CD4-positive, CD25-positive, alpha-beta regulatory T cell (primary cell): ENCODE measurements at regions not wholly inside any gene's neighbourhood (a gene's known extent, or its start where the extent isn't known, plus 50 kb on each side); places are given as distances from the start of the nearest gene placed in this dataset.

Experiments used
- ATAC-seq, 2 donors: fragments of 150-1000 bp; cut with Tn5 transposase; one replicate each; pipeline ENCODE4 v1.10.0; 2021; ENCODE audit warnings: low read depth in 2 of 2, moderate number of reproducible peaks in 2 of 2, moderate library complexity in 1 of 2
- DNase-seq, 3 donors: peaks; one replicate each; pipeline versions ENCODE4 v3.0.0 to v3.0.0-alpha.2; 2012 to 2022; ENCODE audit warnings: mixed read lengths in 1 of 3
- H3K27ac ChIP-seq: one replicate; pipeline ENCODE4 v1.7.0; 2013; ENCODE audit warnings: mild to moderate bottlenecking, low read length; ENCODE audit not compliant: insufficient read depth, poor library complexity, severe bottlenecking
- H3K27me3 ChIP-seq: one replicate; pipeline ENCODE4 v1.7.0; 2013; ENCODE audit warnings: low read length; ENCODE audit not compliant: control insufficient read depth, insufficient read depth
- H3K36me3 ChIP-seq: one replicate; pipeline ENCODE4 v1.7.0; 2013; ENCODE audit warnings: mild to moderate bottlenecking, low read length, moderate library complexity; ENCODE audit not compliant: control insufficient read depth, insufficient read depth
- H3K4me1 ChIP-seq: 2 replicates; pipeline ENCODE4 v1.7.0; 2013; ENCODE audit warnings: mild to moderate bottlenecking, low read length; ENCODE audit not compliant: insufficient read depth, control insufficient read depth, poor library complexity, severe bottlenecking
- H3K4me3 ChIP-seq: one replicate; pipeline ENCODE4 v1.7.0; 2013; ENCODE audit warnings: low read depth, mild to moderate bottlenecking, low read length, moderate library complexity
- H3K9me3 ChIP-seq, 2 experiments: 1 replicate in 1 of 2; 2 replicates in 1 of 2; pipeline ENCODE4 v1.7.0; 2013; ENCODE audit warnings: low read length in 2 of 2, mild to moderate bottlenecking in 1 of 2, moderate library complexity in 1 of 2; ENCODE audit not compliant: control insufficient read depth in 2 of 2
- H3K27ac Mint-ChIP-seq, 3 donors: one replicate each; pipeline ENCODE4 v1.8.0; 2020 to 2022; ENCODE audit warnings: mild to moderate bottlenecking in 3 of 3, mixed read lengths in 3 of 3, moderate library complexity in 2 of 3
- H3K27me3 Mint-ChIP-seq: one replicate; pipeline ENCODE4 v1.8.0; 2022; ENCODE audit warnings: mild to moderate bottlenecking, mixed read lengths
- H3K36me3 Mint-ChIP-seq: one replicate; pipeline ENCODE4 v1.8.0; 2020; ENCODE audit warnings: mixed read lengths
- H3K4me1 Mint-ChIP-seq, 4 donors: one replicate each; pipeline ENCODE4 v1.8.0; 2020 to 2022; ENCODE audit warnings: mixed read lengths in 4 of 4, mild to moderate bottlenecking in 1 of 4
- H3K4me3 Mint-ChIP-seq, 4 donors: one replicate each; pipeline ENCODE4 v1.8.0; 2020 to 2022; ENCODE audit warnings: mild to moderate bottlenecking in 4 of 4, mixed read lengths in 4 of 4, moderate library complexity in 3 of 4
- H3K9me3 Mint-ChIP-seq, 7 donors: one replicate each; pipeline ENCODE4 v1.8.0; 2020 to 2022; ENCODE audit warnings: mixed read lengths in 7 of 7, mild to moderate bottlenecking in 3 of 7, moderate library complexity in 2 of 7

- Histone ChIP-seq H3K27me3 (no peaks in the 10 kb centered on the region), H3K36me3 (no peaks in the 10 kb centered on the region), H3K27ac (no peak overlapping the region), H3K4me3 (no peak overlapping the region), H3K4me1 (no peaks in the 10 kb centered on the region), H3K9me3 (no peaks in the 10 kb centered on the region)
- H3K27ac Mint-ChIP-seq = no peak overlapping the region
- no peak for ATAC-seq
- no peaks in the 10 kb centered on the region for H3K9me3 Mint-ChIP-seq
- H3K36me3 Mint-ChIP-seq = no peaks in the 10 kb centered on the region
- no peak for DNase-seq
- H3K4me1 Mint-ChIP-seq = no peaks in the 10 kb centered on the region
- no peaks in the 10 kb centered on the region for H3K27me3 Mint-ChIP-seq
- no peak overlapping the region for H3K4me3 Mint-ChIP-seq
Measured at GRCh38 chr9:38134611-38135237, 65.7 kb upstream of the SHB start.

GRCh38 chr9:38133595-38133994, 64.6 kb upstream of the SHB start:
- Mint-ChIP-seq H3K9me3 (no peaks in the 10 kb centered on the region), H3K36me3 (no peaks in the 10 kb centered on the region), H3K4me3 (no peak overlapping the region), H3K4me1 (no peaks in the 10 kb centered on the region), H3K27ac (no peak overlapping the region), H3K27me3 (no peaks in the 10 kb centered on the region)
- no peak for ATAC-seq
- no peaks in the 10 kb centered on the region for H3K4me1 ChIP-seq
- no peak overlapping the region for H3K4me3 ChIP-seq
- no peaks in the 10 kb centered on the region for H3K27me3 ChIP-seq
- no peak for DNase-seq
- H3K36me3 ChIP-seq = no peaks in the 10 kb centered on the region
- H3K9me3 ChIP-seq = no peaks in the 10 kb centered on the region
- H3K27ac ChIP-seq = no peak overlapping the region

- Histone ChIP-seq H3K27me3 (no peaks in the 10 kb centered on the region), H3K4me1 (no peaks in the 10 kb centered on the region), H3K9me3 (no peaks in the 10 kb centered on the region), H3K36me3 (no peaks in the 10 kb centered on the region), H3K27ac (no peak overlapping the region), H3K4me3 (no peak overlapping the region)
- Mint-ChIP-seq H3K27ac (no peak overlapping the region), H3K4me3 (no peak overlapping the region), H3K4me1 (no peaks in the 10 kb centered on the region), H3K36me3 (no peaks in the 10 kb centered on the region), H3K27me3 (no peaks in the 10 kb centered on the region), H3K9me3 (no peaks in the 10 kb centered on the region)
- DNase-seq (no peak), ATAC-seq (no peak)
Measured at GRCh38 chr9:38132956-38133355, 63.9 kb upstream of the SHB start.

DNA sequence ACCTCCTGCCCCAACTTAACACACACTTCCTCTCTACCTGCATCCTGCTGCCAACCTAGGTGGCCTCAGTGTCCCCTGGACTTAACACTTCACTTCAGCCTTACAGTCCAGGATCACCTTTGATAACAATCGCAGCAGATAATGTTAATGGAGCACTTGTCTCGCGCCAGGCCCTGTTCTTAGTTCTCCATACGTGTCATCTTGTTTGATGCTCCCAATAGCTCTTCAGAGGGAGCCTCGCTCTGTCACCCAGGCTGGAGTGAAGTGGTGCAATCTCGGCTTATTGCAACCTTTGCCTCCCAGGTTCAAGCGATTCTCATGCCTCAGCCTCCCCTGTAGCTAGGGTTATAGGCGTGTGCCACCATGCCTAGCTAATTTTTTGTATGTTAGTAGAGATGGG, 62.7 kb upstream of the SHB start:
- Histone ChIP-seq H3K27me3 (no peaks in the 10 kb centered on the region), H3K27ac (no peak overlapping the region), H3K36me3 (no peaks in the 10 kb centered on the region), H3K4me3 (no peak overlapping the region), H3K4me1 (no peaks in the 10 kb centered on the region), H3K9me3 (no peaks in the 10 kb centered on the region)
- no peak for ATAC-seq
- no peaks in the 10 kb centered on the region for H3K36me3 Mint-ChIP-seq
- H3K4me3 Mint-ChIP-seq = no peak overlapping the region
- no peaks in the 10 kb centered on the region for H3K9me3 Mint-ChIP-seq
- no peak for DNase-seq
- H3K27me3 Mint-ChIP-seq = peaks cover 4% of the 10 kb centered on the region
- no peak overlapping the region for H3K27ac Mint-ChIP-seq
- no peaks in the 10 kb centered on the region for H3K4me1 Mint-ChIP-seq

DNA sequence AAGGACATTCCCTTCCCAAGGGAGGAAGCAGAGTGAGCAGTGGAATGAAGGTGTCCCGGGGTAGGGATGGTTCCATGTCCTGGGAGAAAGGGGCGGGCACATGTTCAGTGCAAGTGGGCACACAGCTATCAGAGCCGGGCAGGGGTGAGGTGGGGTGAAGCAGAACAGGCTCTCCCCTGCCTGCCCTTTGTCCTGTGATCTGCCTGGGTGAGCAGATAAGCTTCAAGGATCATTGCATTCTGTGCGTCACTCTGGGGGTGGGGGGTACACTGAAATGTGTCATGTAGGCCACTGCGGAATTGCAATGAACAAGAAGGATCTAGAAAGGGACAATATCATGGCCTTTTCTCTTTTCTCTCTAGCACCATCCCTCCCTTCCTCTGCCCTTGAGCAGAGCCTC, 61.7 kb upstream of the SHB start:
- Histone ChIP-seq H3K36me3 (no peaks in the 10 kb centered on the region), H3K9me3 (no peaks in the 10 kb centered on the region), H3K4me3 (no peak overlapping the region), H3K4me1 (no peaks in the 10 kb centered on the region), H3K27me3 (no peaks in the 10 kb centered on the region), H3K27ac (no peak overlapping the region)
- H3K27me3 Mint-ChIP-seq = peaks cover 4% of the 10 kb centered on the region
- no peak for ATAC-seq
- no peaks in the 10 kb centered on the region for H3K36me3 Mint-ChIP-seq
- H3K27ac Mint-ChIP-seq = no peak overlapping the region
- H3K4me1 Mint-ChIP-seq = no peaks in the 10 kb centered on the region
- H3K9me3 Mint-ChIP-seq = no peaks in the 10 kb centered on the region
- DNase-seq = no peak
- H3K4me3 Mint-ChIP-seq = no peak overlapping the region

DNA sequence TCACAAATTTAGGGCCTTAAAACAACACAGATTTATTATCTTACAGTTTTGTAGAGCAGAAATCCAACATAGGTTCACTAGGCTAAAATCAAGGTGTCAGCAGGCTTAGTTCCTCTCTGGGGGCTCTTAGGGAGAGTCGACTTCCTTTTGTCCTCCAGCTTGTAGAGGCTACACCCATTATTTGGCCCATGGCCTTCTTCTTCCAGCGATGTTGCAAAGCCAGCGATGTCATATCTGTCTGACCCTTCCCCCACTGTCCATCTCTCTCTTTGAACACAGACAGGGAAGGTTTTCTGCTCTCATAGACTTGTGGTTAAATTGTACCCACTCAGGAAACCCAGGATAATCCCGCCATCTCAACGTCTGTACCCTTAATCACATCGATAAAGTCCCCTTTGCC, 60.3 kb upstream of the SHB start:
- H3K4me1 ChIP-seq = no peaks in the 10 kb centered on the region
- H3K36me3 ChIP-seq = no peaks in the 10 kb centered on the region
- Mint-ChIP-seq H3K27me3 (peaks cover 4% of the 10 kb centered on the region), H3K36me3 (no peaks in the 10 kb centered on the region), H3K4me1 (no peaks in the 10 kb centered on the region), H3K27ac (no peak overlapping the region), H3K4me3 (no peak overlapping the region), H3K9me3 (no peaks in the 10 kb centered on the region)
- peaks cover 2% of the 10 kb centered on the region for H3K27me3 ChIP-seq
- DNase-seq (no peak), ATAC-seq (no peak)
- no peak overlapping the region for H3K4me3 ChIP-seq
- no peaks in the 10 kb centered on the region for H3K9me3 ChIP-seq
- no peak overlapping the region for H3K27ac ChIP-seq

DNA sequence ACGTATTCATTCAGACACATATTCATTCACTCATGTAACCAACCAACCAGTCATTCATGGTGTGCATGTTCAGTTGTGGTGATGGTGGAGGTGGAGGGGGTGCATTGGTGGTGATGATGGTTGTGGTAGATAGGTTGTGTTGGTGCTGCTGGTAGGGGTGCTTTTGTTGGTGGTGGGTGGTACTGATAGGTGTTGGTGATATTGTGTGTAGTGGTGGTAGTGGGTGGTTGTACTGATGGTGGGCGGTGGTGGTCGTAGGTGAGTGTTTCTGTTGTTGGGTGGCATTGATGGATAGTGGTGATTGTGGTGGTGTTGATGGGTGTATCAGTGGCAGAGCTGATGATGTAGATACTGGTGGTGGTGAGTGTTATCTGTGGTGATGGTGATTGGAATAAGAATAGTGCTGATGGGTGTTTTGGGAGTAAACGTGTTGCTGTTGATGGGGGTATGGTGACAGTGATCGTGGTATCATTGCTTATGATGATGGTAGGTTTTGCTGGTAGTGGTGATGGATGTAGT, 59.8 kb upstream of the SHB start:
- H3K27ac ChIP-seq = no peak overlapping the region
- H3K9me3 ChIP-seq = no peaks in the 10 kb centered on the region
- Mint-ChIP-seq H3K27me3 (peaks cover 4% of the 10 kb centered on the region), H3K36me3 (no peaks in the 10 kb centered on the region), H3K27ac (no peak overlapping the region), H3K4me1 (no peaks in the 10 kb centered on the region), H3K4me3 (no peak overlapping the region), H3K9me3 (peaks cover 0 to 2% (median 0%) of the 10 kb centered on the region in 7 donors)
- peaks cover 2% of the 10 kb centered on the region for H3K27me3 ChIP-seq
- H3K36me3 ChIP-seq = no peaks in the 10 kb centered on the region
- ATAC-seq = no peak
- no peak overlapping the region for H3K4me3 ChIP-seq
- H3K4me1 ChIP-seq = no peaks in the 10 kb centered on the region
- no peak for DNase-seq

- no peaks in the 10 kb centered on the region for H3K36me3 ChIP-seq
- H3K9me3 ChIP-seq = no peaks in the 10 kb centered on the region
- no peaks in the 10 kb centered on the region for H3K4me1 ChIP-seq
- peaks cover 0 to 2% (median 0%) of the 10 kb centered on the region in 7 donors for H3K9me3 Mint-ChIP-seq
- H3K27ac ChIP-seq = no peak overlapping the region
- H3K27ac Mint-ChIP-seq = no peak overlapping the region
- no peaks in the 10 kb centered on the region for H3K36me3 Mint-ChIP-seq
- no peaks in the 10 kb centered on the region for H3K4me1 Mint-ChIP-seq
- DNase-seq (no peak), ATAC-seq (no peak)
- H3K4me3 ChIP-seq = no peak overlapping the region
- H3K27me3 Mint-ChIP-seq = peaks cover 4% of the 10 kb centered on the region
- H3K27me3 ChIP-seq = peaks cover 2% of the 10 kb centered on the region
- H3K4me3 Mint-ChIP-seq = no peak overlapping the region
Measured at GRCh38 chr9:38127271-38127839, 58.3 kb upstream of the SHB start.
